Activated T-cell treated with anti-CD3 and anti-CD28 coated beads for 4 hours (primary cell): ENCODE measurements at regions not wholly inside any gene's neighbourhood (a gene's known extent, or its start where the extent isn't known, plus 50 kb on each side); places are given as distances from the start of the nearest gene placed in this dataset.
"Not testable (repeated sequence)": the region's sequence is repeated elsewhere in the genome, so short reads cannot be mapped to it uniquely, and the experiment has no call there.

Experiments used
- DNase-seq: peaks from one replicate; pipeline ENCODE4 v3.0.0-alpha.2; 2020

DNA sequence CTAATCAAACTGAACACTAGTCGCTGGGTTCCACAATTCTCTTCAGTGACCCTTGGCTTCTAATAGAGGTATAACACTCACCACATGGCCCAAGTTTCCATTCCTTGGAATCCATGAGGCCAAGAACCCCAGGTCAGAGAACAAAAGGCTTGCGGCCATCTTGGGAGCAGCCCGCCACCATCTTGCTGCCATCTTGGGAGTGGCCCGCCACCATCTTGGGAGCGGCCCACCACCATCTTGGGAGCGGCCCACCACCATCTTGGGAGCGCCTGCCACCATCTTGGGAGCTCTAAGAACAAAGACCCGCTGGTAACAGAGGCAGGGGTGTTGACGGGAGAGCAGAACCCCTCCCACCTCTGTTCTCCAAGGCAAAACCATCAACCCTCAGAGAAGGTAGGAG, 493.4 kb downstream of the MATN1 start:
- no peak for DNase-seq

DNA sequence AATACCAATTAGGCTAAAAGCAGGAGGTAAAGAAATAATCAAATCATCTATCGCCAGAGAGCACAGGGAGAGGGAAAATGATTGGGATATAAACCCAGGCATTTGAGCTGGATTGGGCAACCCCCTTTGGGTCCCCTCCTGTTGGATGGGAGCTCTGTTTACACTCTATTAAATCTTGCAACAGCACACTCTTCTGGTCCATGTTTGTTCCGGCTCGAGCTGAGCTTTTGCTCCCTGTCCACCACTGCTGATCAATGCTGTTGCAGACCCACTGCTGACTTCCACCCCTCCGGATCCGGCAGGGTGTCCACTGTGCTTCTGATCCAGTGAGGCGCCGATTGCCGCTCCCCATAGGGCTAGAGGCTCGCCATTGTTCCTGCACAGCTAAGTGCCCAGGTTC, 493.8 kb downstream of the MATN1 start:
- no peak for DNase-seq

DNA sequence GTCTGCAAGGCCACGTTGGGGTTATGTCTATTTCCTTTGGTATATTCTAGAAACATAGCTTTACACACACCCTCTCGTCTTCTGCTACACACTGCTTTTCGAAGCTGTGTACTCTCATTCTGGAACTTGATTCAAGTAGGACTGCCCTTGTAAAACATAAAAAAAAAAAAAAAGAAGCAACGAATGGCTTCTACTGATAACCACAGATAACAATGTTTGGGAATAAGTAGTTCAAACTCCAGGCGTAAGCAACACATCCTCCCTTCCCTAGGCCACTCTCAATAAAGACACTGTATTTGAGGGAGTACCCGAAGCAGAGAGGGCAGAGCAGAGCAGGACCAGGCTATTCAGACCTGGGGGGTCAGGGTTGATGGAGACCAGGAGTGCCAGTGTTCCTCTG, 496.7 kb downstream of the MATN1 start:
- DNase-seq = no peak

DNA sequence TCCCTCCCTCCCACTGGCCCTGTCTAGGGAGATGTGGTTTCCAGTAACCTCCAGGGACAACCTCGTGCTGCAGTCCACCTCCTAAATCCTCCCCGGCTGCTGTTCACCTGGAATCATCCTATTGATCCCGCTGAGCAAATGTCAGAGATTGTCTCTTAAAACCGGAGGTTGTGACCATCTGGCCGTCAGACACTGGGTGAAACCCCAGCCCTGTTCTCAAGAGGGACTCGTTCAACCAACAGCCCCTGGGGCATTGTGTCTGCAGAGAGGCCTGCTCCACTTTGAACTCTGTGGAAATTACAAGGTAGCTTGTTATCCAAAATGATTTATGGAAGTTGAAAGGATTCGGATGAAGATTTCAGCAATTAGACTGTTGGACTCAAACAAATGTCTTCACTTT, 498.0 kb downstream of the MATN1 start:
- DNase-seq = no peak

DNA sequence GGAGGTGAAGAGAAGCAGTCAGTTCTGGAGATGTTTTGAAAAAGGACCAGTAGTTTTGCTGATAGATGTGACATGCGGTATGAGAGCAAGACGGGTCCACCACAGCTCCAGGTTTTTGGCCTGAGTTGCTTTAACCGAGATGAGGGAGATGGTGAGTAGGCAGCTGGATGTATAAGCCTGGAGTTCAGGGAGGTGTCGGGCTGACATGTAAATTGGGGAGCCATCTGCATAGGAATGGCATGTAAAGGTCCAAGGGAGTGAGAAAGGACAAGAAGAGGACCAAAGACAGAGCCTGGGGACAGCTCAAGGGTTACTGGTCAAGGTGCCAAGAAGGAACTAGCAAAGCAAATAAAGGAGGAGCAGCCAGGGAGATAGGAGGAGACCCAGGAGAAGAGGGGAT, 503.7 kb downstream of the MATN1 start:
- no peak for DNase-seq

DNA sequence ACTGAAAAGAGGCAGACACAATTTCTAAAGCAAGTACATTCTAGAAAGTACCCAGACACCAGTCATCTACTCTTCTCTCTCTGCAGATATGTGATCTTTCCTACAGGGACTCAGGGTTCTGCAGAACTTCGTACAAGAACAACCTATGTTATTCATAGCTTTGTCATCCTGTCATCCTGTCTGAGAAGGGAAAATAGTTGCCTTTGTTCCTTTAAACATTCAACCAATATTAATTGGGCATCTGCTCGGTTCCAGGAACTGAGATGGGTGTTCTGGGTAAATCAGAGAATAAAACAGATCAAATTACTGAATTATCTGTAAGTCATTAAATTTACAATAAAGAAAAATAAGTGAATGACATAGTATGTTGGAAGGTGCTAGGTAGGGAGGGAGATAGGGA, 504.9 kb downstream of the MATN1 start:
- DNase-seq = no peak

DNA sequence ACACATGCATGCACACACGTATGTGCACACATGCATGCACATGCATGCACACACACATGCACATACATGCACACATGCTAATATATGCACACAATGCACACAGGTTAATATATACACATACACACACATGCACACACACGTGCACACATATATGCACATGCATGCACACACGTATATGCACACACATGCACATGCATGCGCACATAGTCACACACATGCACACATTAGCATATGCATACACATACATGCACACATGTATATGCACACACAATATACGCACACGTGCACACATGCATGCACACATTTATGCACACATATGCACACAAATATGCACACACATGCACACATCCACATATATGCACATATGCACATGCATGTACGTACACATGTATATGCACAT, 506.8 kb downstream of the MATN1 start:
- DNase-seq = no peak

DNA sequence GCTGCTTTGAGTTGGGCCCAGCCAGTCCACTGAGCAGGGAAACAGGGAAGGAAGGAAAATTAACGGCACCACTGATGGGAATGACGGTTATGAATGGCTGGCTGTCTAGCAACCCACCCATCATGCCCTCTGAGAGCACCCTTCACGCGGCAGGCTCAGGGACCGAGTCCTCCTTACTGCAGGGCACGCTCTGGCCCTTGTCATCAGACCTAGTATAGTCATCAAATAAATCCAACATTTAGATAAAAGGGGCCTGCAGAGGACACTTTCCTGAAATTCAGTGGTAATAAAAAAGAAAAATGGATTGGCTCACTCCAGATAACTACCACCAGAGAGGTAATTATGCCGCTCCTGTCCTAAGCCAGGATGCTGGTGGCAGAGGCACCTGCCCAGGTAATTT, 509.4 kb downstream of the MATN1 start:
- no peak for DNase-seq

DNA sequence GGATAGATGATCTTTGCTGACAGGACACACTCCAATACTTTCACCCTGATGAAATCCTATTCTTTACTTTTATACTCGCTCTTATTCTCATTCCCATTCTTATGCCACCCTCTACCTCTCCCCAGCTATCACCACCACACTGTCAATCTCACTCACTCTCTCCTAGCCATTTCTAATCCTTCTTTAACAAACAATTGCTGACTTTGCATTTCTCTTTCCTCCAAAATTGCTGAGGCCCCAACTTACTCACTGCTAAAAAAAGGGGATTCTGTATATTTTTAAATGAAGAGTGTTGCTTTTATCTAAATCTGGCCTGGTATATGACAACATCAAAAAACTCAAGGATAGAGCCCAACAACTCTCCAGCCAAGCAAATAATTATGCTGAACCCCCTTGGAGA, 515.4 kb downstream of the MATN1 start:
- DNase-seq = not testable (repeated sequence)

DNA sequence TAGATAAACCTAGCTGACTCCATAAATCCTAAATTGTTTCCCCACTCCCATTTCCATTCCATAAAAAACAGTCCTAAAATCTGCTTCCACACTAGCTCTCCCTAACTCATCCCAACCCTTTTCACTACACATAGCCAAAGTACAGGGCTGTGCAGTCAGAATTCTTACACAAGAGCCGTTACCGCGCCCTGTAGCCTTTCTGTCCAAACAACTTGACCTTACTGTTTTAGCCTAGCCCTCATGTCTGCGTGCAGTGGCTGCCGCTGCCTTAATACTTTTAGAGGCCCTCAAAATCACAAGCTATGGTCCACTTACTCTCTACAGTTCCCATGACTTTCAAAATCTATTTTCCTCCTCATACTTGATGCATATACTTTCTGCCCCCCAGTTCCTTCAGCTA, 516.8 kb downstream of the MATN1 start:
- not testable (repeated sequence) for DNase-seq

DNA sequence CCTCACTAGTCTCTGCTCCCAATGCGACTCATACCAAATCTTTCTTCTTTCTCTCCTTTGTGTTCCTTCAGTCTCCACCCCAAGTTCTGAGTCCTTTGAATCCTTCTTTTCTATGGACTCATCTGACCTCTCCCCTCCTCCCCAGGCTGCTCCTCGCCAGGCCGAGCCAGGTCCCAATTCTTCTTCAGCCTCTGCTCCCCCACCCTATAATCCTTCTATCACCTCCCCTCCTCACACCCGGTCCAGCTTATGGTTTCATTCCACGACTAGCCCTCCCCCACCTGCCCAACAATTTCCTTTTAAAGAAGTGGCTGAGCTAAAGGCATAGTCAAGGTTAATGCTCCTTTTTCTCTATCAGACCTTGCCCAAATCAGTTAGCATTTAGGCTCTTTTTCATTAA, 518.5 kb downstream of the MATN1 start:
- DNase-seq = not testable (repeated sequence)

DNA sequence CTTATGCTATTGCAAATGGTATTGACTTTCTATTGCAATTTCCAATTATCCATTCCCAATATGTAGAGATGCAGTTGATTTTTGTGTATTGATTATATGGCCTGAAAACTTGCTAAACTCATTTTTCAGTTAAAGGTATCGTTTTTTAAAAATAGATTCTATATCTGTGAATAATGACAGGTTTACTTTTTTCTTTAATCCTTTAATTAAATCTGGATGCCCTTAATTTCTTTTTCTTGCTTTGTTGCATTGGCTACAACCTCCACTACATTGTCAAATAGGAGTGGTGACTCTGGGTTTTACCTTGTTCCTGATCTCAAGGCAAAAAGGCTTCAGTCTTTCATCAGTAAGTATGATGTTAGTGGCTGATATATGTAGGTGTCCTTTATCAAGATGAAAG, 522.4 kb downstream of the MATN1 start:
- DNase-seq = no peak

DNA sequence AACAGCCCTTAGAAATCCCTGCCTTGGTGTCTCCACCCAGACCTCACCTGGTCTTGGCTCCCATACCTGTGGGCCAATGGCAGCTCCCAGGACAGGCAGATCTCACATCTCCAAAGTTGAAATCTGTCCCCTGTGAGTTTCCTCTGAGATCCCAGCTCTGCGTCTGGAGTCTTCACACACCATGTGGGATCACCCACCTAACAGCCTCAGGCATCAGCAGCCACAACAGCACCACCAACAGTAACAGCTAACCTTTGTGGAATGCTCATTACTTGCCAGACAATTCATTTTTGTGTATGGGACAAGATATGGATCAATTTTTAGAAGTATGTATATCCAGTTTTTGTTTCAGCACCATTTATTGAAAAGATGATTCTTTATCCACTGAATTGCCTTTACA, 523.2 kb downstream of the MATN1 start:
- DNase-seq = no peak

DNA sequence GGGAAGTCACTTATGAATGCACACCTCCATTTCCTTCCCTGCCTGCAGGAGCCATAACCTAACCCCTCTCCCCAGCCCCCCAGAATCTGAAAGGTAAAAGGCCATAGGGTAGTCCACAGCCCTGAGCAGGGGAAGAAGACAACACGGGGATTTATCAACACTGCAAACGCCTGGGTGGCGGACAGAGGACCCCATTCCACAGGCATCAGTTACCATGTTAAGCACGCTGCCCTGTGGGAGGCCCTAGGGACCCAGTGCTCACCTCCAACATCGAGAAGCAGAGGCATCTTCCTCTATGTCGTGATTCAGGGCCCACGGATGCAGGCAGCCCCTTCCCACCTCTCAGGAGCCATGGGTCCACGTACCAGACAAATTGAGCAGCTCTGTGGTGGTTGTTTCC, 523.8 kb downstream of the MATN1 start:
- no peak for DNase-seq

DNA sequence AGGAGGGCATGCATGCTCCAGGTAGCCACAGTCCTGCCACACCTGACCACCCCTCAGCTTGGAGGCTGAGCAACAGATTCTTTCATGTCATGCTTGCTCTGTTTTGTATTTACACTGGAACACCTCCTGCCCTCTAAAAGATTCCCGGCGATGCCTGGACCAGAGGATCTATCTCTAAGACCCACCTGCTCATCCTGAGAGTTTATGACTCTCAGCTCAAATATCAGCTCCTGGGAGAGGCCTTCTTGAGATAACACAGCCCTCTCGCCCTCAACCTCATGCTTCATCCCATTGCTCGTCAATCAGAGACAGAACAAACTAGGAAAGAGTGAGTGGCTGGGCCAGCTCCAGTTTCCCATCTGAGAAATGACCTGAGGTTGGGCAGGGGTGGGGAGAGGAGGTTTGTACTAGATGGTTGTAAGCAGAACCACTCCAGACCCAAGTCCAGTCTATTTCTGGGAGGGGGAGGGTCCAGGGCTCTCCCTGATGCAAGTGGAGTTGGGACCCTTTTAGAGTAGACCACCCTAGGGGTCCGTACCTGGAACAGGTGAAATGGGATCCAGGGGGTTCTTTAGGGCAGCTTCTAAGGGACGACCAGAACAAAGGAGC, 524.5 kb downstream of the MATN1 start:
- no peak for DNase-seq

DNA sequence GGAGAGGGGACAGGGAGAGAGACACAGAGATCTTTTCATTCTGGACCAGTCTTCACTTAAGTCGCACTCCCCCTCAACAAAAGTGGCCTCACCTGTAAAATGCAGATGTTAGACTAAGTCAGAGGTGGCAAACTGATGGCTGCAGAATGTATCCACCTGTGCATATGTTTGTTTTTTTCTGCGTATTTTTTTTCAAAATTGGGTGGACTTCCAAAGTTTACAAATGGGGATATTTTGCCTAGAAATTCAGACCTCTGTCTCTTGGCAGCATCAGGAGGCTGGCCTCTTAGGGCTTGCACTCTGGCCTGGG, 525.0 kb downstream of the MATN1 start:
- DNase-seq = no peak

DNA sequence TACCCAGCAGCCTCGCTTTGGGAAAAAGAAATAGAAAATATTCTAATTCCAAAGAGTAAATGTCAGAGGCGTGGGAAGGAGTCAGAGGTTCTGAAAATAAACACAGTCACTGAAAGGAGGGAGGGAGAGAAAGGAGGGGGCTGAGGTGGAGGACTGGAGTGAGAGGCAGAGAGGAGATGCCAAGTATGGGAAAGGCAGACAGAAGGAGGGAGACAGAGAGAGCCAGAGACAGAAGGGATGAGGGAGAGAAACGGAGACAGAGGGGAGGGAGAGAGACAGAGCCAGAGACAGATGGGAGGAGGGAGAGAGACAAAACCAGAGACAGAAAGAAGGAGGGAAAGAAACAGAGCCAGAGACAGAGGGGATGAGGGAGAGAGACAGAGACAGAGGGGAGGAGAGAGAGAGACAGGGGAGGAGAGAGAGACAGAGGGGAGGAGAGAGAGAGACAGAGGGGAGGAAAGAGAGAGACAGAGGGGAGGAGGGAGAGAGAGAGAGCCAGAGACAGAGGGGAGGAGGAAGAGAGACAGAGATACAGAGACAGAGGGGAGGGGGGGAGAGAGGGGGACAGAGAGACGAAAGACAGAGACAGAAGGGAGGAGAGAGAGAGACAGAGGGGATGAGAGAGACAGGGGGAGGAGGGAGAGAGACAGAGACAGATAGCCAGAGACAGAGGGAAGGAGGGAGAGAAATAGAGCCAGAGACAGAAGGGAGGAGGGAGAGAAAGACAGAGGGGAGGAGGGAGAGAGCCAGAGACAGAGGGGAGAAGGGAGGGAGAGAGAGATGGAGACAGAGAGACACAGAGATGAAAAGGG, 525.5 kb downstream of the MATN1 start:
- no peak for DNase-seq

DNA sequence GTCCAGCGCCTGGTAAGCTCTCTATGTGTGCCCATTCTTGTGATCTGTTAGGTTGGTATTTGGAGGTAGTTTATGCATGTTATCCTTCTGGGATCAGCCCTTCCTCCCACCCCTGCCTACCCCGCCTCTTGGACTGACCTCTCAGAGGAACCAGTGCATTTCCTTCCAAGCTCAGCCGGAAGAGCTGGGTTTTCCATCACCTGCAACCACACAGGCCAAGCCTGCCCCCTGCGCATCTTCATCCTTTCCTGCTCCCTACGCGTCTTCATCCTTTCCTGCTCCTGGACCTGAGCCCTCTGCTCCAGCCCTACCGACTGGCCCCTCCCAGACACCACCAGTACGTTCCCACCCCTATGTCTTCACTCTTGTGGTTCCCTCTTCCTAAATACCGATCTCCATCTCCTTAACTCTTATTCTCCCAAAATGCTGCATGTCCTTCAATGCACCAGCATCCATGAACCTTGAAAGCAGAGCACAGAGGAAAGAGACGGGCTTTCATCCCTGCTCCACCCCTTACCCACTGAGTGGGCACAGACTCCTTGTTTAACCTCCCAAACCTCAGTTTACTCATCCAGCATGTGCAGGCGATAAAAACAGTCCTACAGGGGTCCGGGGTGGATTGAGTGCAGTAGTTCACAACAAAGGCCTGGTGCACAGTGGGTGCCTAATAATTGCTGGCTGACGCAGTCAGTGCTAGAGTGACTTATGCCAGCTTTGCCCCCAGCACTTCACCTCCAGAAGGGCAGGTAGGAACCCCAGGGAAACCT, 526.3 kb downstream of the MATN1 start:
- no peak for DNase-seq

DNA sequence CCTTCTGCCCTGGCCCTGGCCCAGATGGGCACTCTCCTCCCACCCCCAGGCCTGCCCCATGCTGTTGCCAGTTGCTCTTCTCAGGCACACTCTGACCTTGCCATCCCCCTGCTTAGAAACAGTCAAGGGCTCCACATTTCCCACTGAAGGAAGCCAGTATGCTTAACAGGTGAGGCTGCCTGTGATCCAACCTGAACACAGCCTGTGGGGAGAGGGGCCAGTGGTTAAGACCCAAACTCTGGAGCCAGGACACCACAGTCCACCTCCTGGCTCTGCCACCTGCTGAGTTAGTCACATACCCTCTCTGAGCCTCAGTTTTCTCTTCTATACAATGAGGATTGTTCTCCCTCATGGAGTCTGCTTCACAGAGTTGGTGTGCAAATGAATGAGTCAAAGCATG, 526.9 kb downstream of the MATN1 start:
- DNase-seq = no peak

DNA sequence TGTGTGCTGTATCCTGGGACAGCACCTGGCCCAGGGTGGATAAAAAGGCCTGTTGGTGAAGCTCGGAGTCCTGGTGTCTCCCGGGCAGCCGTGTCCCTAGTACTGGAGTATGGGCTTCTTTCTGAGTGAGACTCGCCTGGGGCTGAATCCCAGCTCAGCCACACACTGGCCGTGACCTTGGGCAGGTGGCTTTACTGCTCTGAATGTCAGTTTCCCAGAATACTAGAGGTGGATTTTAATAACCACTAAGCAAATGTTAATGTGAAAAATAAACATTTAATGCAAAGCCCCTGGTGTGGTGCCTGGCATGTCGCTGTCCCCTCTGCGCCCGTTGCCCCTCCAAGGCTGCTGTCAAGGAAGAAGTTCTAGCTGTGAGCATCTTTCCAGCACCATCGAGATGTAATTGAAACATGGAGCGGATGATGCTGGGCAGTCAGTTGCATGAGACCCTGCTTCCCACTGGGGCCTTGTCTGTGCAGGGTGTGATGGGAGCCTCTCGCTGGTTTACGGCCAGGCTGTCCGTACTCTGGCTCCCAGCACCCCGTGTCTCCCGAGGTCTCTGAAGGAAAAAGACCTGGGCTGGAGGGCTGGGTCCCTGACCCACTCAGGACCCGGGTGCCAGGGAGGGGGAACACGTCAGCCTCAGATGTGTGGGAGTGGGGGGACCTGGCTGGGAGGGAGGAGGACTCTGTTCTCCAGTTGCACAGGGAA, 527.8 kb downstream of the MATN1 start:
- DNase-seq = no peak

DNA sequence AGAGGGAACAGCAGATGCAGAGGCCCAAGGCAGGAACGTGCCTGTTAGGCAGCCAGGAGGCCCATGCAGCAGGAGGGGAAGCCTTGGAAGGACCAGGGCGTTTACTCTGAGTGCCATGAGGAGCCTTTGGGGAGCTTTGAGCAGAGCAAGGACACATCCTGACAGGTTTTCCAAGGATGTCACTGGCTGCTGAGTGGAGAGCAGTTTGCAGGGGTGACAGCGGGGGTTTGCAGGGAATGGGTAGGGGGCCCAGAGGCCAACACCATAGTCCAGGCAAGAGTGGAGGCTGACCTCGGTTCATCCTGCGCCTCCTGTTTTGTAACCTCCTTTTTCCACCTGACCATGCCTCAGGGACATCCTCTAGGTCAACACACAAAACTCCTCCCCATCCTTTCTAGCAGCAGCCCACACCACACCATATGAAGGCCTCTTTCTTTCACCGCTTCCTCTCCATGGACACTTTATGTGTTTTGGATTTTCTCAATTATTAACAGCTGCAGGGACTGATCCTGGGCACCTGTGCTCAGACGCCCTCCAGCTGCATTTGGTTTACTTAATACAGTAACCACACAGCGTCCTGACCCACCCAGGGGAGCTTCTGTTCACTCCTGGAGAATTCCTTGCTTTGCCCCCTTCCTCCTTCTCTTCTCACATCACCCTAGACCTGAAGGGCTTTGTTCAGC, 528.5 kb downstream of the MATN1 start:
- no peak for DNase-seq

DNA sequence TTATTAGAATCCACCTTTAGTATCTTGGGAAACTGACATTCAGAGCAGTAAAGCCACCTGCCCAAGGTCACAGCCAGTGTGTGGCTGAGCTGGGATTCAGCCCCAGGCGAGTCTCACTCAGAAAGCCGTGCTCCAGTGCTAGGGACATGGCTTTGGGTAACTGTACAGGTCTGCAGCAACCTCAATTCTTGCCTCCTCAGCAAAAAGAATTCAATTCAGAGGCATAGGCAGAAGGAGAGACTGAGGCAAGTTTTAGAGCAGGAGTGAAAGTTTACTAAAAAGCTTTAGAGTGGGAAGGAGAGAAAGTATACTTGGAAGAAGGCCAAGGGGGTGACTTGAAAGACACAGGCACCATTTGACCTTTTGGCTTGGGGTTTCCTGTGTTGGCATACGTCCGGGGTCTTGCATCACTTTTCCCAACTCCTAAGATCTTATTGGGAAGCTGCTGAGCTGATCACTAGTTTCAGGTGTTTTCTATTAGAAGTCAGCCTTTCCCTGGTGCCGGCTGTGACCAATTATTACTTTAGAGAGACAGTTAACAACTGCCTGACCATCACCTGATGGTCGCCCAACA, 529.3 kb downstream of the MATN1 start:
- no peak for DNase-seq
